GM19240 (cell line): ENCODE measurements at regions not wholly inside any gene's neighbourhood (a gene's known extent, or its start where the extent isn't known, plus 50 kb on each side); places are given as distances from the start of the nearest gene placed in this dataset.

Experiments
- DNase-seq: peaks from one replicate; pipeline ENCODE4 v3.0.0; 2011; ENCODE audit warnings: low spot score; ENCODE audit not compliant: insufficient read length

DNA sequence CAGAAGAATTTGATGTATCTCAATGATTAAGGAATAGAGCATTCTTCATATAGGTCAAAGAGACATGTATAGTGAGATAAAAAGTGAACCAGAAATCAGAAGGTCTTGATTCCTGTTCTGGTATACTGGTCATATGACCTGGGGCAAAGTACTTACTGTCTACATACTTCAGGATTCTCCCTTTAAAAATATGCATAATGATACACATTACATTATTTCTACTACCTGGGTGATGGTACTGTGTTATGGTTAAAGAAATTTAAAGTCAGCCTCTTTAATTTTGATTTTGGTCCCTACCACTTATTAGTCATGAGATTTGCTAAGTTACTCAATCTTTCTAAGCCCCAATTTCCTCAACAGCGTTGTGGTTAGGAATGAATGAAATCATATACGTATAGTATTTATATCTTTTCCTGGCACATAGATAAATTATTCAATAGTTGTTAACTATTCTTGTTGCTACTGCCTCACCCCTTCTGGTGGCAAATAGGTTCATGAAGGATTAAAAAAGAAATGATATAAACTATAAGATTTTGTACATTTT lies 984.1 kb downstream of the TLE4 start:
- no peak for DNase-seq

DNA sequence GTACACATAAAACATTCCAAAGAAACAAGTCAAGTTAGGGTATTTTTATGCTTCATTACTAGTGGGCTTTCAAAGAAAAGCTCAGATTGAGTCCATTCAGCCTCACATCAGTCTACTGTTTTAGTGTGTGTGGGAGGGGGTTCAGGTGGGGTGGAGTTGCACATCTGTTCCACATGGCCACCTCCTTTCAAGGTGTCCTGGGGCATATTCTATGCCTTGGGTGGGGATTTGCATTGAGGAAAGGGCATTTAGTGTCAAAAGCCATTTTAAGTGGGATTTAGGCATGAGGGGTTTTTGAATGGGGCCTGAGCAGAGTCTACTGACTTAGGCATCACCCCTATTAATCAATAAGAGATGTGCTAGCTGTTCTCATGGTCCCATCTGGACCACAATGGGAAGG lies 983.1 kb downstream of the TLE4 start:
- no peak for DNase-seq

DNA sequence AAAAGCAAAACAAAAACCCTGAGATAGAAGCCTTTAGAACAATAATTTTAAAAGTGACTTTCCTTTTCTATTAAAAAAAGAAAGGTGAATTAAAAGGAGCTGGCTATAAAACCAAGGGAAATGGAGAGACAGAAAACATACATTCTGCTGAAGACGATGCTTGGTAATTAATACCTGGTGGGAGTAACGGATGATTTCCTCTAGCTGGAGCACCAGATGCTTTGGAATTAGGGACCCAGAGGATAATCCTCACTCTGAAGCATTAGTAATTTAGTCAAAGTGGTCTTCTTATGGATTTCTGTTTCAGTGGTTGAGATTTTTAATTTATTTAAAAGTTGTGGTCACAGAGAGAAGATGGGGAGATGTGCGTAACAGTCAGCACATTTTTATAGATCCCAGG lies 982.5 kb downstream of the TLE4 start:
- no peak for DNase-seq

DNA sequence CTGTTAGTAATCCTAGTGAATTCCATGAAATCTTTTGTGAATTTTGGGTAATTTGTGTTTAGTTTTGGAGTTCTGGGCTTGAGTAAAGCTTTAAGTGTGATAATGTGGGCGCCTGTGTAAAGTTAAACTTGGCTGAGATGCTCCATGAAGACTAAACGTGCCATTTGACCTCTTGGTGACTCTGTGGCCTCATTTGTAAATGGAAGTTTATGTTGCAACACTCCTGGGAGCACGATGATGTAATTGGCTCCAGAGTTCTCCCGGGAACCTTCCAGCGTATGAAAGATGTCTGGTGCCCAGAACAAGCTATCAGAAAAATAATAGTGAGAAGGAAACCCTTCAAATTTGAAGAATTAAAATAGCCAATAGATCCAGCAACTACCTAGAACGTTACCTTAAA lies 981.2 kb downstream of the TLE4 start:
- no peak for DNase-seq

DNA sequence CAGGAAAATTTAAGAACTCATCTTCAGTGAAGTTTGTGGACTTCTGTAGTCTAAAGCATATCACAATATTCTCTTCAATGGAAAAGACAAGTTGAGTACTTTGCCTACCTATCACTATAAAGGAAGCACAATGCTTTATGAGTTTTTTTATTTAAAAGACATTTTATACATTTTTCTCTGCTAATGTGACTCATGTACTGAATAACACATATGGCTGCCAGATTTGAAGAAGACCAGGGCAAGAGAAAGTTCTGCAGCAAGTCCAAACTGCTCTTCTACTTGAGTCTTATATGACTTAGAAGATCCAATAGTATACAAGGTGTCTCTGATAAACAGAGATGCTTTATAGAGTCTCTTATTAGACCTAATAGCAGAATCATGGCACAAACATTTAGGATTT lies 978.4 kb downstream of the TLE4 start:
- DNase-seq = no peak

DNA sequence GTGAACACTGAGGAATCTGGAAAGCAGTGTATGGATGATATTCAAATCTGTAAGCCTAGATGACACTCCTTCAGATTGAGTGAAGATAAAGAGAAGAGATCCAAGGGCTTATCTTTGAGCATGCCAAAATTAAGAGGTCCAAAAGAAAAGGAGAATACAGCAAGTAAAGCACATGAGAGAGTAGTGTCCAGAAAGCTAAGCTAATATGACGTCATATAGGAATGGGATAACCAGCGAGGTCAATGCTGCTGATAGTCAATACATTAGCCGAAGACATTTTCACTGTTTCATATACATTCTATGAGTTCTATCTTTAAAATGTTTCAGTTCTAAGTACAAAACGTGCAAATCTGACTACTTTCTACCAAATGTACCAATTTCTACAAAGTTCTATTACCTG lies 975.8 kb downstream of the TLE4 start:
- DNase-seq = no peak

DNA sequence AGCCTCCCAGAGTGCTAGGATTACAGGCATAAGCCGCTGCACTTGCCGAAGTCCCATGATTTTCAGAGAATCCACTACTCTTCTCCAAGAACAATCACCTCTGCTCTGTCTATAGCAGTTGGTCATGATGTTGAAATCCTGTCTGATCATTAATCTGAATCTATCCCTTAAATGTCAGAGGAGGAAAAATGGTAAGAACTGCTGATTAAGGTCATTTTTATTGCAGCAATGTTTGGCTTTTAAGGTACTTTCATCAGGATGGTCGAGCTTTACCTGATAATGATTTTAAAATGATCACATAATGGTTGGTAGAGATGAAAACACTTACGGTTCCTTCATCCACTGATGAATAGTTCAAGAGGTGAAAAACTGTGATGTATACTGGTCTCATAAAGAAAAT lies 968.6 kb downstream of the TLE4 start:
- no peak for DNase-seq

DNA sequence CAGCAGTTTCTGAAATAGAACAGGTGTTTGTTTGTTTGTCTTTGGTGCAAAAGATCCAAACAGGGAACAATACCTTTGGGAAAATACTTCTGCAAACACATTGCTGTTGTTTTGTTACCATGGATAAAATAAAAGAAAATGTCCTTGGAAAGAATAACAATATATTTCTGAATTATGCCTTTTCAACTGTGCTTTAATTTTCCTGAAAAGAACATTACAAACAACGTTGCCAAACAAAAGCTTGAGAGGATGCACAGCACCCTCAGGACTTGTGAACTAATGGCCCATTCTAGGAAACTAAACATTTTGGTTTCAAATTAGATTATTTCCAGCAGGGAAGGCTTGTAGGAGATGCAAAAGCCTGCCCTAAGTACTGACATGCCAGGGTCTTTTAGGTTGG lies 967.2 kb downstream of the TLE4 start:
- no peak for DNase-seq

DNA sequence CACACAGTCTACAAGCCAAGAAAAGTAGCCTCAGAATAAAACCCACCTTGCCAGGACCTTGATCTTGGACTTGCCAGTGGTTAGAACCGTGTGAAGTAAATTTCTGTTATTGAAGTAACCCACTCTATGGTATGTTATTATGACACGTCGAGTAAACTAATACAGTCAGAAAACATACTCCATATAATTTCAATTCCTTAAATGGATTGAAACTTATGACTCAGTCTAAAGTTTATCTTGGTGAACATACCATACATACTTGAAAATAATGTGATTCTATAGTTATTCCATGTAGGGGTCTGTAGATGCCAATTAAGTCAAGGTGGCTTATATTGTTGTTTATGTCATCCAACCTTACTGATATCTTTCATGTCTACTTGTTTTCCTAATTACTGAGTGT lies 950.7 kb downstream of the TLE4 start:
- DNase-seq = no peak

DNA sequence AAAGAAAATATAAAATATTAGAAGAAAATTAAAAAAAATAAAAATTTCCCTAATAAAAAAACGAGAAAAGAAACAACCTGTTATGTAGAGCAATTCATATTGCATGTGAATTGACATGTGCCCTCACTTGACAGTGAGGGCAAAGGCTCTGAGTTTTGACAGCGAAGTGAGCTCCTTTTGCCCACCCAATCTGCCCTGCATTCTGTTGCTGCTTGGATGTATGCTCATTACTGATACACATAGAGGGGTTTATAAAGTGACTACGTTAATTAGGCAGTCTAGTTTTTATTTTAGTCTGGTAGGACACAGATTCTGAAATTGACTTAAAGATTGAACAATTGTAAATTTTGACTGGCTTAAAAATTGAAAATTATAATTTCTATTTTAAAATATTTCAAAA lies 949.4 kb downstream of the TLE4 start:
- no peak for DNase-seq

DNA sequence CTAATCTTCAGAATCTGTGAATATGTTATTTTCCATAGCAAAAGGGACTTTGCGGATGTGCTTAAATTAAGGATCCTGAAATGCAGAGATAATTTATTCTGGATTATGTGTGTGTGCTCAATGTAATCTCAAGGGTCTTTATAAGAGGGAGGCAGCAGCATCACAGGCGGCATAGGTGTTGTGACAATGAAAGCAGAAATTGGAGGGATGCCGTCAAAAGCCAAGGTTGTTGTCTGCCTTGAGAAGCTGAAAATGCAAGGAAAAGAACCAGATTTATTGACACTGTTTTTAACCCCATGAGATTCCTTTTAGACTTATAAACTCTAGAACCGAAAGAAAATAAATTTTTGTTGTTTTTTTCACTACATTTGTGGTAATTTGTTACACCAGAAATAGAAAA lies 948.5 kb downstream of the TLE4 start:
- no peak for DNase-seq

DNA sequence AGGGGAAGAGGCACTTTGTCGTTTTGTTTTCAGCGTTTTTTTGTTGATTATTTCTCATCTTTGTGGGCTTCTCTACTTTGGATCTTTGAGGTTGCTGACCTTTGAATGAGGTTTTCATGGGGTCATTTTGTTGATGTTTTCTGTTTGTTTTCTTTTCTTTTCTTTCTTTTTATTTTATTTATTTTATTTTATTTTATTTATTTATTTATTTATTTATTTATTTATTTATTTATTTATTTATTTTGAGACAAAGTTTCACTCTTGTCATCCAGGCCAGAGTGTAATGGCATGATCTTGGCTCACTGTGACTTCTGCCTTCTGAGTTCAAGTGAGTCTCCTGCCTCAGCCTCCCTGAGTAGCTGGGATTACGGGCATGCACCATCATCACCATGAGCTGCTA lies 946.7 kb downstream of the TLE4 start:
- DNase-seq = no peak

DNA sequence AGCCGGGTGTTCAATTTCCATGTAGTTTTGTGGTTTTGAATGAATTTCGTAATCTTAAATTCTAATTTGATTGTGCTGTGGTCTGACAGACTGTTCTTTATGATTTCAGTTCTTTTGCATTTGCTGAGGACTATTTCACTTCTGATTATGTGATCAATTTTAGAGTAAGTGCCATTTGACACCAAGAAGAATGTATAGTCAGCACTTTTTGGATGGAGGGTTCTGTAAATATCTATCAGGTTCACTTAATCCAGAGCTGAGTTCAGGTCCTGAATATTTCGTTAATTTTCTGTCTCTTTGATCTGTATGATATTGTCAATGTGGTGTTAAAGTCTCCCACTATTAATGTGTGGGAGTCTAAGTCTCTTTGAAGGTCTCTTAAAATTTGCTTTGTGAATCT lies 944.9 kb downstream of the TLE4 start:
- DNase-seq = no peak

DNA sequence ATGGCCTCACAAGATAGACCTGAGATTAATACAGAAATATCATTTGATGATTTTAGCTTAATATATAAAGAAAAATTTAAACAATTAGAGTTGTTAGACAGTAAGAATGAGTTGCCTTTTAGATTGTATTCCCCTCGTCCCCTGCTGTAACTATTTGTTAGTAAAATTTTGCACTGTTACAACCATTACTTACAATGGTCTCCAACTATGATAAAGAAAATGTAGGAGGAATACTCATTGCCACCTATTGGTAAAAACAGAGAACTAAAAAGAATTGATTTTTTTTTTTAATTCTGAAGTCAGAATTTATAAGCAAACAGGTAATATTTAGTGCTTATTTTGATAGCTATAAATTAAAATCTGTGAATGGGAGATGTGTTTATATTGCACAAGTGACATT lies 937.6 kb downstream of the TLE4 start:
- no peak for DNase-seq

DNA sequence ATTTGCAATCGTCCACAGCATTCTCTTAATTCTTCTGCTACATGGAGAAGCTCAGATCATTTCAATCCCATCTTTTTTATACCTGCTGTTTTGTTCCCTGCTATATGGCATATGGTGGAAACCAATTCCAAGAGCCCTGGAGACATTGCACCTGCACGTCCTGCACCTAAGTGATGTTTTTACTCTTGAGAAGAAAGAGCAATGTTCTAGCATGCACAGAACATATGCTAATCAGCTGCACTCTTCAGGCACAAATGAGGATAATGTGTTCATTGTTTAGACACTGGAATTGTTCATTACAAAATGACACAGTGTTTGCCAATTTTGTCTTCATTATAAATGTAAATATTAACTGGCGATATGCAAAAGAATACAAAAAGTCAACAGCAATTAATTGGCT lies 935.8 kb downstream of the TLE4 start:
- DNase-seq = no peak

DNA sequence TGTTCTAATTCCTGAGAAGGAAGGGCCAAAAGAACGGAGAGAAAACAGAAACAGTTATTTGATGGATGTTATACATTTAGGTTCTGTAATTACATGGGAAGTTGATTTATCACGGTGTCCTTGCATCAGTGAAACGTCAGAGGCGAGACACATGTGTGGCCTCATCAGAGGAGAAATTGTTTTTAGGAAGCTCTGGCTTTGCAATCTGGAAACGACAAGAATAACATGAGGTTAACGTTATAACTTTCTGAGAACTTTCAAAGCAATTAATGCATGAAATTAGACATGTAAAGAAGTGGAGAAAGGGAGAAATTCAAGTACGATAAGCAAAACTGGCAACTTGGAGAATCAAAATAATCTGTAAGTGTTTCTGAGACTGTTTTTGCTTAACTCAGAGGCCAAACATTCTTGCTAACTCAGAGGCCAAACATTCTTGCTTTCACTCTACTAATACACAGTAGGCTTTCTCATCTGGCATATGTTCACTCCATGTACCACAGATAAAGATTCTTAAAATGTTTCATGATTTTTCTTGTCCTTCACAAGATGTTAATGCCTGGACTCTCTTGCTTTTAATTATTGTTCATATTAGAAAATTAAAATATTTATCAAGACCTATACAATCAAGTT lies 933.0 kb downstream of the TLE4 start:
- no peak for DNase-seq

DNA sequence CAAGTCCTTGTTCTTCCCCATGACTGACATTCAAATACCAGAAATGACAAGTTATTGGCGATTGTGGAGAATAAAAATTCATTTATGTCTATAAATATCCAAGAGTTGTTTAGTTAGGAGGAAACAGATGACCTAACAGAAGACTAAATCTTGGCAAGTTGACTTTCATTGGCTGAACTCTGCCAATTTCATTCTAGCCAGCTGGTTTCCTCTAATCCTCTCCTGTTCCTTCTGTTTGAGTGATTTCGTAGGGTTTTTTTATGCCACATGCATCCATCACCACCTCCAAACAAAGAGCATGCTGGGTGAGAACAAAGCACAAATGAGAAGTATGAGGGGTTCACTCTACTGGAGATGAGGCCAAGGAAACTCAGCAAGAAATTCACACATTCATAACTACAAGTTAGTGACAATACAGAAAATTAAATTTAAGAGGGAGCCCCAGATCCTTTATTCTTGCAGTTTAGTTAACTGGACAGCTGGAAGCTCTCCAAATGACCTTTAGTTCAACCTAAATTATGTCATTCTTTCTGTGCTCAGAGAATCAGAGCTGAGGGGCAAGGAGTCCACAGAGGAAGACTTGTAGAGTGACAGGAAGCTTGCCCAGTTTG lies 932.0 kb downstream of the TLE4 start:
- DNase-seq = no peak

DNA sequence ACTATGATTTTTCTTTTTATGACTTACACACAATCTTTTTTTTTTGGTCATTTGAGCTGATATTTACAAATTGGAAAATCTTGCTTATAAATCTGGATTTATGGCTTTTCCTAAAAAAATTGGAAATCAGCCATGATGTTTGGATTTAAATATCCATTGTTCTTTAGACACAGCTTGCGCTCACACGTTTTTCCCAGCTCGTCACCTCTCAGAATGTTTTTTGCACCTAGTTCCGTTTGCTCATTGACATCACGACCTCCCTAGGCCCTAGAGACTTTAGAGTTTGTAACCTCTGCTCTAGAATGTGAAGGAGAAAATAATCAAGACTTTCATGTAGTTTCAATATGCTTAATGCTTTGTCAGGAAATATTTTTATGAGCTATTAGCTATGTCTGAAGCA lies 930.5 kb downstream of the TLE4 start:
- DNase-seq = no peak

DNA sequence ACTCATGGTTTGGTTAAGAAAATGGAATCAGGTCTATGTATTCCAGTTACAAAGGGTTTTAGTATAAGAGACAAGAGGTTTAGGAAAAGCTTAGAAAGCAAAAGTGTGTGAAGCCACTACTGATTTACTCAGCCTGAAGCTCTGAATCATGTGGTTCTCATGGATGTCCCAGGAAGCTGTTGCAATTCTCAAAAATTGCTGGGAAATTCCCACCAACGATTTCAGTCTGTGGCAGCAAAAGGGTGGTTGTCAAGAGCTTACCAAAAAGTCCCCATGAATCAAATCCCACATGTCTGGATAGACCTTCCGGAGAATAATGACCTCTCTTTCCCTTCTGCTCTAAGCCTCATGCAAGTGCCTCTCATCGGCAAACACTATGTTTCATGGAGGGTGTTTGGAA lies 929.9 kb downstream of the TLE4 start:
- no peak for DNase-seq

DNA sequence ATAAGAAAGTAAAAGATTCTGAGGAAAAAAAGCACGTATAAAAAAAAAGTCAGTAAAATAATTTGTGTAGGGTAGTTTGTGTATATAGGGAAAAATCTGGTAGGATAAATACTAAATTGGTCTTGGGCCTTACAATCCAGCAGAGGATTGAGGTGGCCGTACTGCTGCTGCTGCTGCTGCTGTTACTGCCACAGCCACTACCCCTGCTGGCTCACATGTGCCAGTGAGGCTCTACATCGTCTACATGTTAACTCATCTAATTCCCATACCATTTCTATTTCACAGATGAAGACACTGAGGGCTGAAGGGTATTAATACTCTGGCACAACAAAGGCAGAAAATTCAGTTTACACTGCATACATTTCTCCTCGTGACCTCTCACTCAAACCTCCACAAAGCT lies 928.5 kb downstream of the TLE4 start:
- no peak for DNase-seq

DNA sequence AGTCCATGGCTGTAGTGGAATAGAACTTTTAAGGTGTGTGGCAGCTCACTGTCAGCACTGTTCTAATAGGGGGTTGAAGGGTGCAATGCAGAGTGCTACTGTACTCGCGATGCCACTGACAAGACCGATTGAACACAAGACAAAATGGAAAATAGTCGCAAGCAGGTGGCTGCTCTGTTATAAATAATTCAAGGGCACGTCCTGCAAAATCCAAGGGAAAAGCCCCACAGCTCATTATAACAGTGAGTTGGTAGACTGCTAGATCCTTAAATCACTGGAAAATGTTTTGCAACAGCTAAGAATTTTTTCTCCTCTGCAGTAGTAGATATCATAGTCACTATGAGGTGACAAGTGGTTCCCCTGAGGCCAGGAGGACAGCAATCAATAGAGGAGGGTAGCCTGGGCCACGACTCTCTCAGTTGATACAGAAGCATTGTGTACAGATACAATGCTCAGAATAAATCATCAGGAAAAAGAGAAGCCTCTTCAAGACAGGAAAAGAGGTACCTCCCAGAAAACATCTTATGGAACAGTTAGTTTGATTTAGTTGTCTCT lies 926.3 kb downstream of the TLE4 start:
- no peak for DNase-seq

DNA sequence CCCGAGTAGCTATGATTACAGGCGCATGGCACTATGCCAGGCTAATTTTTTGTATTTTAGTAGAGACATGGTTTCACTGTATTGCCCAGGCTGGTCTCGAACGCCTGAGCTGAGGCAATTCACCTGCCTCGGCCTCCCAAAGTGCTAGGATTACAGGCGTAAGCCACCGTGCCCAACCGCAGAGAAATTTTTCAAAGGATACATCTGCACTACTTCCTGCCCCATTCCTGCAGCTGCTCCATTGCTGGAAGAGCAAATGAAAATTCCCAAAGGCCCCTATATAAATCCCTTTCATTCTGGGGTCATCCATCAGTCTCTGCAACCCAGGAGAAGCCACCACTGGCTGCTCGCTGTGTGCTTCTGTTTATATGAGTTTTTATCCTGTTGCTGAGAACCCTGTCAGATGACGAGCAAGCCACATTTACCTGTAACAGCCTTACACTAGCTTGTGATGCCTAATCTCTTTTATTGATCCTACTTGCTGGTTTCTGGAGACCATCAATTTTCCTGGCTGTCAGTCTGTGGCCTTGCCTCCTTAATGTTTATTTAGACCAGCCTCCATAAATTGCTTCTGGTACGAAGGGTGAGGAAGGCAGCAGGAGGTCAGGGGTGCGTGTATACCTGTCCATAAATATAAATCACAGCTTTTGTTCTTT lies 925.3 kb downstream of the TLE4 start:
- DNase-seq = no peak

DNA sequence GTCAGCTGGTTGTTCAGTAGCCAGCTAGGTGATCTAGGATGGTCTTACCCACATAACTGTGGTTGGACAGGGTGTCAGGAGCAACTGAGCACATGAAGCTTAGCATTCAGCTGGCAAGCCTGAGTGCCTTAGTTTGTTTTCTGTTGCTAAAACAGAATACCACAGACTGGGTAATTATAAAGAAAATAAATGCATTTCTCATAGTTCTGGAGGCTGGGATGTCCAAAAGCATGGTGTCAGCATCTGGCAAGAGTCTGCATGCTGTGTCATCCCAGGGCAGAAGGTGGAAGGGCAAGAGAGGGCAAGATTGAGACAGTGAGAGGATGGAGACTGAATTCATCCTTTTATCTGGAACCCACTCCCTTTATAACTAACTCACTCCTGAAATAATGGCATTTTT lies 921.5 kb downstream of the TLE4 start:
- no peak for DNase-seq
